ENCODE measurements at regions not wholly inside any gene's neighbourhood (a gene's known extent, or its start where the extent isn't known, plus 50 kb on each side); places are given as distances from the start of the nearest gene placed in this dataset.

DNA sequence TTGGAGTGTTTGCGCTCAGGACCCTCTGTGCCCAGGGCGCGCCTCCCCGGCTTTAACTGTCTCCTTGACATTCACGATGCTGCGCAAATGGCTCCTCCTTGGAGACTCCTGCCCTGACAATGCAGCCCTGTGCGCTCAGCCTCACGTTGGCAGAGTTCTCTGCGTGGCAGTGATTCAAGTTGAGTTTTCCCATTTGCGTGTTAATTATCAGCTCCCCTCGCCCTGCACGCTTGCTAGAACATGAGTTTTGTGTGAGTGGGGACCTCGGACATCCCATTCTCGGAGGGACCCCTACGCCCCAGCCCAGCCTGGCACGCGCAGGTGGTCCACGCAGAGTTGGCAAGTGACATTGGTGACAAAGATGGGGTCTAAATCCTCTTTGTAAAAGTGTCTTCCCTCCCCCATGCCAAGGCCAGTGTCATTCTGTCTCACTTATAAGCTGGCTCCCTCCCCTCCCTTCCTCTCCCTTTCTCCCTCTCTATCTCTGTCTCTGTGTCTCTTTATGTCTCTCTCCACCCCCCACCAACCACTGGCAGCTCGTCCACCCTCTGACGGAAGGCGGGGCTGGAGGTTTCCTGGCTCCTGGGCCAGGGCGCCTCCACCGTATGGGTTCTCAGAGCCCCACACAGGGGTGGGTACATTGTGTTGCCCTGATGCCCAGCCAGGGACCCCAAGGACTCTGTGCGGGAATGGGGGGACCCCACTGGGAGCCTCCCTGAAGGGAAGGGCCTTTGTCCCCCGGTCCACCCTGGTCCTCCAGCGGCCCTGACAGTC, 169.3 kb downstream of the OLFM1 start:
- Histone ChIP-seq H3K36me3 (no peaks in the 10 kb centered on the region), H3K27me3 (peaks cover 0 to 40% of the 10 kb centered on the region in 2 donors), H3K9me3 (no peaks in the 10 kb centered on the region), H3K4me3 (no peak overlapping the region), H3K4me1 (no peaks in the 10 kb centered on the region), H3K27ac (no peak overlapping the region)
- DNase-seq (ENCODE audit: low spot score in 2 of 2): no peak
- TF ChIP-seq POLR2A (IDR thresholded peaks at IDR 0.05) (no peak), POLR2AphosphoS5 (IDR thresholded peaks at IDR 0.05) (no peak)
- TF ChIP-seq, protein P1, sequence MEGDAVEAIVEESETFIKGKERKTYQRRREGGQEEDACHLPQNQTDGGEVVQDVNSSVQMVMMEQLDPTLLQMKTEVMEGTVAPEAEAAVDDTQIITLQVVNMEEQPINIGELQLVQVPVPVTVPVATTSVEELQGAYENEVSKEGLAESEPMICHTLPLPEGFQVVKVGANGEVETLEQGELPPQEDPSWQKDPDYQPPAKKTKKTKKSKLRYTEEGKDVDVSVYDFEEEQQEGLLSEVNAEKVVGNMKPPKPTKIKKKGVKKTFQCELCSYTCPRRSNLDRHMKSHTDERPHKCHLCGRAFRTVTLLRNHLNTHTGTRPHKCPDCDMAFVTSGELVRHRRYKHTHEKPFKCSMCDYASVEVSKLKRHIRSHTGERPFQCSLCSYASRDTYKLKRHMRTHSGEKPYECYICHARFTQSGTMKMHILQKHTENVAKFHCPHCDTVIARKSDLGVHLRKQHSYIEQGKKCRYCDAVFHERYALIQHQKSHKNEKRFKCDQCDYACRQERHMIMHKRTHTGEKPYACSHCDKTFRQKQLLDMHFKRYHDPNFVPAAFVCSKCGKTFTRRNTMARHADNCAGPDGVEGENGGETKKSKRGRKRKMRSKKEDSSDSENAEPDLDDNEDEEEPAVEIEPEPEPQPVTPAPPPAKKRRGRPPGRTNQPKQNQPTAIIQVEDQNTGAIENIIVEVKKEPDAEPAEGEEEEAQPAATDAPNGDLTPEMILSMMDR (IDR thresholded peaks at IDR 0.05): no peak
- intact Hi-C loops (cut with DNase I; ENCODE audit: low total_unique reads): no loop called here

DNA sequence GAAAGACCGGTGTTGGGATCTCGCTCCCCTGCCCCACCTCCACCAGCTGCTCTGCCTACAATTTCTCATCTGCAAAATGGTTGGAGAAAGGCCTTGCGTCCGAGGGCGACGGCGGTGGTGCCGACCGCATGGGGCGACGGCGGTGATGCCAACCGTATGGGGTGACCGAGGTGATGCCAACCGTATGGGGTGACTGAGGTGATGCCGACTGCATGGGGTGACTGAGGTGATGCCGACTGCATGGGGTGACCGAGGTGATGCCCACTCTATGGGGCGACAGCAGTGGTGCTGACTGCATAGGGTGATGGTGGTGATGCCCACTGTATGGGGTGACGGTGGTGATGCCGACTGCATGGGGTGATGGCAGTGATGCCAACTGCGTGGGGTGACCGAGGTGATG, 171.0 kb downstream of the OLFM1 start:
- Histone ChIP-seq H3K27me3 (peaks cover 0 to 57% of the 10 kb centered on the region in 2 donors), H3K27ac (no peak overlapping the region), H3K4me1 (no peaks in the 10 kb centered on the region), H3K36me3 (no peaks in the 10 kb centered on the region), H3K4me3 (no peak overlapping the region), H3K9me3 (no peaks in the 10 kb centered on the region)
- TF ChIP-seq POLR2A (IDR thresholded peaks at IDR 0.05): no peak
- no peak for TF ChIP-seq POLR2AphosphoS5 (IDR thresholded peaks at IDR 0.05)
- TF ChIP-seq, protein P1 (IDR thresholded peaks at IDR 0.05): no peak
- DNase-seq (ENCODE audit: low spot score in 2 of 2): no peak
- intact Hi-C loops (cut with DNase I; ENCODE audit: low total_unique reads): no loop called here

DNA sequence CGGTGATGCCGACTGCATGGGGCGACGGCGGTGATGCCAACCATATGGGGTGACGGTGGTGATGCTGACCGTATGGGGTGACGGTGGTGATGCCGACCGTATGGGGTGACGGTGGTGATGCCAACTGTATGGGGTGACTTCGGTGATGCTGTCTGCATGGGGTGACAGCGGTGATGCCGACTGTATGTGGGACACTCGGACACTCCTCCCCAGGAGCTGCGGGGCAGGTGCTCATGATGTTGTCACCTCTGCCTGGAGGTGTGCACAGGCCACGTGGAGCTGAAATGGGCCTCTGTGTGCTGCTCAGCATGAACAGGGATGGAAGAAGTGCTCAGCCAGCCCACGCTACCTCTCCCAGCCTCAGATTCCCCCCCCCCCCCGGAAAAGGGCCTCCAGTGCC, 171.8 kb downstream of the OLFM1 start:
- intact Hi-C loops (cut with DNase I; ENCODE audit: low total_unique reads): no loop called here
- H3K9me3 ChIP-seq: no peaks in the 10 kb centered on the region
- H3K36me3 ChIP-seq: no peaks in the 10 kb centered on the region
- DNase-seq (ENCODE audit: low spot score in 2 of 2): no peak
- no peaks in the 10 kb centered on the region for H3K4me1 ChIP-seq
- no peak overlapping the region for H3K4me3 ChIP-seq
- peaks cover 0 to 61% of the 10 kb centered on the region in 2 donors for H3K27me3 ChIP-seq
- no peak for TF ChIP-seq POLR2A (IDR thresholded peaks at IDR 0.05)
- TF ChIP-seq, protein P1 (IDR thresholded peaks at IDR 0.05): no peak
- no peak for TF ChIP-seq POLR2AphosphoS5 (IDR thresholded peaks at IDR 0.05)
- no peak overlapping the region for H3K27ac ChIP-seq

DNA sequence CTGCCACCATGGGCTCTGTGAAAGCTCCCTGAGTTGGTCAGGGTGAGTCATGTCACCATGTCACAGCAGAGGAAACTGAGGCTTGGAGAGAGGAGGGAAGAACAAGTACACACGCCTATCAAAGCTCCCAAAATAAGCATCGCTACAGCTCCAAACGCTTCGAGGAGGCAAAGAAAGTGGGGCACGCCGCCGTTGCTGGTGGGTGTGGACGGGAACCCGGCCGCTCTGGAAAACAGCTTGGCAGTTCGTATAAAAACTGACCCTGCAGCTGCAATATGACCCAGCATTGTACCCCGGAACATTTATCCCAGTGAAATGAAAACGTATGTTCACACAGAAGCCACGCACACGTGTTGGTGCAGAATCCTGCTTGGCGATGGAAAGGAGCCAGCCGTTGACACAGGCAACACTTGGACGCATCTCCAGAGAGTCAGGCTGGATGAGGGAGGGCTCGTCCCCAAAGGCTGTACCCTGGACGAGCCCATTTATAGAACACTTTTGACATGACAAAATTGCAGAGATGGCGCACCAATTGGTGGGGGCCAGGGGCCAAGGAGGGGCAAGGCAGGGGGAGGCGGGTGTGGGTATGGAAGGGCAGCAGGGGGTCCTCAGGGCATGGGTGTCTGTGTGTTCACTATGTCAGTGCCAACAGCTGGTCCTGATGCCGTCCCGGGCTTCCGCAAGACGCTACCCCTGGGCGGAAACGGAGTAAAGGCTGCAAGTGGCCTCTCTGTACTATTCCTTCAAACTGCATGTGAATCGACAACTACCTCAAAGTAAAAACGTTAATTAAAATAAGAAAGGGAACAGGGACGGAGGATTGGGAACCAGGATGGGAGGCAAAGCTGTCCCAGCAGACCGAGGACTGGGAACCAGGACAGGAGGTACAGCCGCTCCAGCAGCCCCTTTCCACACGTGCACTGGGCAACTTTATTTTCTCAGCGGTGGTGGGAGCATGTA, 173.0 kb downstream of the OLFM1 start:
- Histone ChIP-seq H3K27ac (no peak overlapping the region), H3K36me3 (no peaks in the 10 kb centered on the region), H3K27me3 (peaks cover 0 to 71% of the 10 kb centered on the region in 2 donors), H3K9me3 (no peaks in the 10 kb centered on the region), H3K4me3 (no peak overlapping the region), H3K4me1 (no peaks in the 10 kb centered on the region)
- DNase-seq (ENCODE audit: low spot score in 2 of 2): no peak
- intact Hi-C loops (cut with DNase I; ENCODE audit: low total_unique reads): no loop called here
- TF ChIP-seq POLR2AphosphoS5 (IDR thresholded peaks at IDR 0.05) (no peak), POLR2A (IDR thresholded peaks at IDR 0.05) (no peak)
- TF ChIP-seq, protein P1 (IDR thresholded peaks at IDR 0.05): no peak

DNA sequence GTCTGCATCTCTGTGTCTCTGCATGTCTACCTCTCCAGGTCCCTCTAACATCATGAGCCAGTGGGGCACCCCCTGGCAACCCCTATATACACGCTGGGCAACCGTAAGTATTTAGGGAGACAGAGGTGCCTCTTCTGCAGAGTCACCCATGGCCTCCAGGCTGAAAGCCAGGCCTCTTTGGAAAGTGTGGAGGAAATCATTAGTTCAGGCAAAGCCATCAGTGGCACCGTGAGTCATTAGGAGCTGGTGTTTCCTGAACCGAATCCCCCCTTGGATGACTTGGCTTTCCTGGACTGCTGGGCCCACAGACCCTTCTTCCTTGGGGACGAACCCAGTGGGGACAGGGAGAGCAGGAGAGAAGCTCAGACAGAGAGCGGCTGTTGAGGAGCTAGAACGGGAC, 174.8 kb downstream of the OLFM1 start:
- intact Hi-C loops (cut with DNase I; ENCODE audit: low total_unique reads): no loop called here
- Histone ChIP-seq H3K36me3 (no peaks in the 10 kb centered on the region), H3K4me1 (no peaks in the 10 kb centered on the region), H3K4me3 (no peak overlapping the region), H3K27me3 (peaks cover 0 to 77% of the 10 kb centered on the region in 2 donors), H3K9me3 (no peaks in the 10 kb centered on the region), H3K27ac (no peak overlapping the region)
- TF ChIP-seq POLR2A (IDR thresholded peaks at IDR 0.05) (no peak), POLR2AphosphoS5 (IDR thresholded peaks at IDR 0.05) (no peak)
- TF ChIP-seq, protein P1 (IDR thresholded peaks at IDR 0.05): no peak
- DNase-seq (ENCODE audit: low spot score in 2 of 2): no peak

Data from breast epithelium (tissue), 4 donors.